Kidney (tissue), 13 donors: ENCODE measurements at regions not wholly inside any gene's neighbourhood (a gene's known extent, or its start where the extent isn't known, plus 50 kb on each side); places are given as distances from the start of the nearest gene placed in this dataset.

Experiments used
- DNase-seq, 5 donors: peaks; one replicate each; pipeline ENCODE4 v3.0.0-alpha.2; 2013 to 2020
- FAIRE-seq: peaks from 2 replicates; lab custom pipeline; 2012; peaks lifted over from hg19 to GRCh38; lab: Jason Lieb, UNC
- H3K27ac ChIP-seq, 2 donors: one replicate each; pipeline ENCODE4 v1.7.0; 2013; ENCODE audit warnings: low read depth in 2 of 2, low read length in 2 of 2, inconsistent platforms in 1 of 2
- H3K27me3 ChIP-seq: one replicate; pipeline ENCODE4 v1.7.1; 2013; ENCODE audit warnings: low read length, inconsistent platforms; ENCODE audit not compliant: control insufficient read depth, insufficient read depth
- H3K36me3 ChIP-seq, 3 donors: one replicate each; pipeline versions ENCODE4 v1.7.0 to v1.7.1; 2013; ENCODE audit warnings: low read length in 3 of 3, control low read depth in 1 of 3, inconsistent platforms in 1 of 3; ENCODE audit not compliant: insufficient read depth in 3 of 3, control insufficient read depth in 2 of 3
- H3K4me1 ChIP-seq, 3 donors: one replicate each; pipeline versions ENCODE4 v1.7.0 to v1.7.1; 2013; ENCODE audit warnings: low read length in 3 of 3, inconsistent platforms in 1 of 3, low read depth in 1 of 3; ENCODE audit not compliant: control insufficient read depth in 2 of 3, insufficient read depth in 2 of 3
- H3K4me3 ChIP-seq, 3 donors: one replicate each; pipeline versions ENCODE4 v1.7.0 to v1.8.1; 2013; ENCODE audit warnings: low read length in 3 of 3, control low read depth in 1 of 3, inconsistent platforms in 1 of 3
- H3K9ac ChIP-seq, 3 donors: one replicate each; pipeline versions ENCODE4 v1.7.0 to v1.7.1; 2013; ENCODE audit warnings: low read length in 3 of 3, control low read depth in 1 of 3, inconsistent platforms in 1 of 3
- H3K9me3 ChIP-seq, 3 donors: one replicate each; pipeline versions ENCODE4 v1.7.0 to v1.7.1; 2013; ENCODE audit warnings: low read length in 3 of 3, control low read depth in 1 of 3, inconsistent platforms in 1 of 3; ENCODE audit not compliant: control insufficient read depth in 2 of 3, insufficient read depth in 1 of 3
- CTCF ChIP-seq: IDR thresholded peaks from 3 replicates; pipeline ENCODE4 v1.5.1; 2012; ENCODE audit warnings: mild to moderate bottlenecking, moderate library complexity, borderline replicate concordance; ENCODE audit not compliant: insufficient read depth; ENCODE audit errors: extremely low read depth
- intact Hi-C: fragments of 100-400 bp; cut with DNase I; formaldehyde crosslinking; loops from one replicate; pipeline ENCODE4 v1.11.1; 2022
- donor health status: control.
- donor health status: control.
- donor health status: control.
- donor health status: control.
- donor health status: control.
- donor health status: DM: yes; HTN: yes; CAD: no.
- donor health status: Normal renal cell carcinoma (clear cell type).

GRCh38 chr1:103171041-103171590, 62.8 kb upstream of the COL11A1 start:
- intact Hi-C loops, result no loop called here
- H3K36me3 ChIP-seq, result no peaks in the 10 kb centered on the region
- no peak for DNase-seq

GRCh38 chr1:103170609-103171008, 62.3 kb upstream of the COL11A1 start:
- Histone ChIP-seq H3K4me3 (no peak overlapping the region), H3K9ac (no peak overlapping the region), H3K4me1 (no peaks in the 10 kb centered on the region), H3K27me3 (no peaks in the 10 kb centered on the region), H3K9me3 (no peaks in the 10 kb centered on the region), H3K36me3 (no peaks in the 10 kb centered on the region), H3K27ac (no peak overlapping the region)
- DNase-seq (peak in 1 of 5 donors; percentile 8), FAIRE-seq (no peak)
- intact Hi-C loops, result no loop called here
- TF ChIP-seq CTCF, result no peak

More at GRCh38 chr1:103171041-103171590, 62.8 kb upstream of the COL11A1 start:
- no peaks in the 10 kb centered on the region for H3K4me1 ChIP-seq
- TF ChIP-seq CTCF, result no peak
- H3K27me3 ChIP-seq, result no peaks in the 10 kb centered on the region
- no peaks in the 10 kb centered on the region for H3K9me3 ChIP-seq
- H3K9ac ChIP-seq, result no peak overlapping the region
- H3K4me3 ChIP-seq, result no peak overlapping the region
- no peak overlapping the region for H3K27ac ChIP-seq
- FAIRE-seq, result no peak

- FAIRE-seq (no peak), DNase-seq (no peak)
- no peak for TF ChIP-seq CTCF
- no peak overlapping the region for H3K27ac ChIP-seq
- H3K4me3 ChIP-seq, result no peak overlapping the region
- no peaks in the 10 kb centered on the region for H3K9me3 ChIP-seq
- no peaks in the 10 kb centered on the region for H3K27me3 ChIP-seq
- H3K36me3 ChIP-seq, result no peaks in the 10 kb centered on the region
- H3K9ac ChIP-seq, result no peak overlapping the region
- no peaks in the 10 kb centered on the region for H3K4me1 ChIP-seq
- intact Hi-C loops, result no loop called here
Measured at GRCh38 chr1:103162360-103162759, 54.0 kb upstream of the COL11A1 start.

GRCh38 chr1:103160281-103160680, 52.0 kb upstream of the COL11A1 start:
- Histone ChIP-seq H3K36me3 (no peaks in the 10 kb centered on the region), H3K4me3 (no peak overlapping the region), H3K27me3 (no peaks in the 10 kb centered on the region), H3K27ac (no peak overlapping the region), H3K9ac (no peak overlapping the region), H3K9me3 (no peaks in the 10 kb centered on the region), H3K4me1 (no peaks in the 10 kb centered on the region)
- intact Hi-C loops, result no loop called here
- FAIRE-seq, result no peak
- no peak for DNase-seq
- no peak for TF ChIP-seq CTCF
